Heart right ventricle (tissue), 16 donors: ENCODE measurements at regions not wholly inside any gene's neighbourhood (a gene's known extent, or its start where the extent isn't known, plus 50 kb on each side); places are given as distances from the start of the nearest gene placed in this dataset.
"Not testable (repeated sequence)": the region's sequence is repeated elsewhere in the genome, so short reads cannot be mapped to it uniquely, and the experiment has no call there.

Source experiments
- ATAC-seq, 8 donors: fragments of 200-7000 bp; cut with Tn5 transposase; one replicate each; pipeline ENCODE4 v1.9.1; 2020; ENCODE audit warnings: mild to moderate bottlenecking in 8 of 8, moderate library complexity in 8 of 8, moderate number of reproducible peaks in 1 of 8
- DNase-seq, 2 donors: peaks; one replicate each; pipeline ENCODE4 v3.0.0-alpha.2; 2020
- H3K27ac ChIP-seq, 10 donors: fragments of 200-600 bp; sonication (generic) in 2 of 10; one replicate each; pipeline versions ENCODE4 v1.5.0 to v1.8.0; 2020 to 2022; ENCODE audit warnings: mild to moderate bottlenecking in 3 of 10
- H3K27me3 ChIP-seq, 7 donors: fragments of 200-600 bp; one replicate each; pipeline ENCODE4 v1.8.0; 2021 to 2022; ENCODE audit warnings: mild to moderate bottlenecking in 2 of 7
- H3K36me3 ChIP-seq, 9 donors: fragments of 200-600 bp; sonication (generic) in 1 of 9; one replicate each; pipeline versions ENCODE4 v1.5.0 to v1.8.0; 2020 to 2022; ENCODE audit warnings: mild to moderate bottlenecking in 2 of 9
- H3K4me1 ChIP-seq, 9 donors: fragments of 200-600 bp; sonication (generic) in 1 of 9; one replicate each; pipeline versions ENCODE4 v1.5.0 to v1.8.0; 2020 to 2022; ENCODE audit warnings: mild to moderate bottlenecking in 4 of 9
- H3K4me3 ChIP-seq, 10 donors: fragments of 200-600 bp; sonication (generic) in 2 of 10; one replicate each; pipeline versions ENCODE4 v1.5.0 to v1.8.0; 2020 to 2022; ENCODE audit warnings: mild to moderate bottlenecking in 7 of 10, moderate library complexity in 2 of 10
- H3K9me3 ChIP-seq, 11 donors: fragments of 200-600 bp in 10 of 11; sonication (generic) in 2 of 11; one replicate each; pipeline versions ENCODE4 v1.5.0 to v1.8.0; 2013 to 2022; ENCODE audit warnings: mild to moderate bottlenecking in 2 of 11, control low read depth in 1 of 11, moderate library complexity in 1 of 11
- WGBS, 2 donors: extraction: QIAGEN DNeasy Blood & Tissue Kit; methylation state at CpG; one replicate each; pipeline ENCODE4 v1.1.7; 2013; ENCODE audit warnings: inconsistent platforms in 1 of 2; 5-methylcytosine and 5-hydroxymethylcytosine counted together
- intact Hi-C, 10 donors: fragments of 100-400 bp; cut with DNase I; formaldehyde crosslinking; loops; one replicate each; pipeline versions ENCODE4 v1.11.1 to v1.14.2; 2022
- TF ChIP-seq, protein P1 (sequence below), 9 donors: fragments of 200-600 bp; sonication (generic) in 2 of 9; IDR thresholded peaks; one replicate each; pipeline versions ENCODE4 v1.5.0 to v1.8.0; 2021 to 2022; ENCODE audit warnings: antibody characterized with exemption in 9 of 9, mild to moderate bottlenecking in 5 of 9, moderate library complexity in 1 of 9
- donor health status: Arrhythmogenic right ventricular cardiomyopathy.
- donor health status: ischemic (EF 13 %, LVEDD 7.1; RV severe dilation, severe dysfunction).
- donor health status: healthy with polysubstance abuse.
- donor health status: DM: no; HTN: yes; CAD: no.
- donor health status: DM: no; HTN: no; CAD: no.
- donor health status: ischemic (EF 25% LVEDD 6.9; RV normal size, moderate dysfunction).
- donor health status: ischemic (EF 25% LVEDD 5.7; RV mildly dilated, moderate dysfunction).
- donor health status: healthy.
- donor health status: DM: yes; HTN: yes; CAD: no.
- donor health status: Ischemic cardiomyopathy.
- donor health status: ischemic (EF 35%, LVEDD 5.7; RV mildly dilated, moderate dysfunction).
- donor health status: nonischemic (EF 11% LVEDD 7.7; RV severe dilation, severe dysfunction).
- donor health status: DM: yes; HTN: yes; CAD: no.
- donor health status: PGD.
- donor health status: ischemic (EF 29% LVEDD 5.4; RV normal size, mild dysfunction).
- donor health status: nonischemic (EF 23%, LVEDD 6.1; RV moderate dilation, normal function).

GRCh38 chr6:85062884-85063283 is 298.5 kb upstream of the TBX18 start:
- no peaks in the 10 kb centered on the region for H3K4me1 ChIP-seq
- intact Hi-C loops, result no loop called here
- TF ChIP-seq, protein P1, sequence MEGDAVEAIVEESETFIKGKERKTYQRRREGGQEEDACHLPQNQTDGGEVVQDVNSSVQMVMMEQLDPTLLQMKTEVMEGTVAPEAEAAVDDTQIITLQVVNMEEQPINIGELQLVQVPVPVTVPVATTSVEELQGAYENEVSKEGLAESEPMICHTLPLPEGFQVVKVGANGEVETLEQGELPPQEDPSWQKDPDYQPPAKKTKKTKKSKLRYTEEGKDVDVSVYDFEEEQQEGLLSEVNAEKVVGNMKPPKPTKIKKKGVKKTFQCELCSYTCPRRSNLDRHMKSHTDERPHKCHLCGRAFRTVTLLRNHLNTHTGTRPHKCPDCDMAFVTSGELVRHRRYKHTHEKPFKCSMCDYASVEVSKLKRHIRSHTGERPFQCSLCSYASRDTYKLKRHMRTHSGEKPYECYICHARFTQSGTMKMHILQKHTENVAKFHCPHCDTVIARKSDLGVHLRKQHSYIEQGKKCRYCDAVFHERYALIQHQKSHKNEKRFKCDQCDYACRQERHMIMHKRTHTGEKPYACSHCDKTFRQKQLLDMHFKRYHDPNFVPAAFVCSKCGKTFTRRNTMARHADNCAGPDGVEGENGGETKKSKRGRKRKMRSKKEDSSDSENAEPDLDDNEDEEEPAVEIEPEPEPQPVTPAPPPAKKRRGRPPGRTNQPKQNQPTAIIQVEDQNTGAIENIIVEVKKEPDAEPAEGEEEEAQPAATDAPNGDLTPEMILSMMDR (IDR thresholded peaks at IDR 0.05), result no peak
- H3K36me3 ChIP-seq, result no peaks in the 10 kb centered on the region
- no peaks in the 10 kb centered on the region for H3K9me3 ChIP-seq
- peaks cover 0 to 7% (median 0%) of the 10 kb centered on the region in 7 donors for H3K27me3 ChIP-seq
- 82 to 83% methylated on average over 2 of the region's 2 CpGs for WGBS, 2 donors
- DNase-seq (no peak), ATAC-seq (no peak)
- no peak overlapping the region for H3K4me3 ChIP-seq
- no peak overlapping the region for H3K27ac ChIP-seq

- intact Hi-C loops, result no loop called here
- ATAC-seq (no peak), DNase-seq (no peak)
- Histone ChIP-seq H3K4me1 (no peaks in the 10 kb centered on the region), H3K27ac (no peak overlapping the region), H3K27me3 (peaks cover 0 to 7% (median 0%) of the 10 kb centered on the region in 7 donors), H3K9me3 (no peaks in the 10 kb centered on the region), H3K4me3 (no peak overlapping the region), H3K36me3 (no peaks in the 10 kb centered on the region)
- TF ChIP-seq, protein P1 (IDR thresholded peaks at IDR 0.05), result no peak
- WGBS, 2 donors, result 19 to 64% methylated on average over 2 of the region's 2 CpGs
These were observed 294.4 kb upstream of the TBX18 start for GRCh38 chr6:85058806-85059205.

DNA sequence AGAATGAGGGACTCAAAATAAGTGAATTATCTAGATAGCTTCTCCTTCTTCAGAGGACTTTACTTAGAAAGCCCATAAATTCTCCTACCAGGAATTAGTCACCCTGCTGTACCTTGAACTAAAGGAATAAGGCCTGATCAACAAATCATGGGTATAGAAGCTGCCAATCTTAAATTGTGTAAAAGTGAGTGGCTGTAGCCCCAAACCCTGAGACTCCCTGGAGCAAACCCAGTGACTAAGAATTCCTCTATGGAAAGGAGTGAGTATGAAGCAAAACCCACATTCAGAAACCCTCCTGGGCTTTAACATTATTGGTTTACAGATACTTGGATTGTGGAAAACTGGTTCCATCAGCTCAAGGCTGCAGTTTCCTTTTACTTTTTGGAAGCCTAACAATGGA is 285.8 kb upstream of the TBX18 start:
- intact Hi-C loops, result no loop called here
- Histone ChIP-seq H3K27ac (no peak overlapping the region), H3K4me1 (no peaks in the 10 kb centered on the region), H3K27me3 (no peaks in the 10 kb centered on the region), H3K36me3 (no peaks in the 10 kb centered on the region), H3K9me3 (peaks cover 0 to 4% (median 0%) of the 10 kb centered on the region in 11 donors), H3K4me3 (no peak overlapping the region)
- ATAC-seq (no peak), DNase-seq (no peak)
- TF ChIP-seq, protein P1 (IDR thresholded peaks at IDR 0.05), result no peak

- Histone ChIP-seq H3K4me3 (no peak overlapping the region), H3K9me3 (peaks cover 0 to 4% (median 0%) of the 10 kb centered on the region in 11 donors), H3K27ac (no peak overlapping the region), H3K36me3 (no peaks in the 10 kb centered on the region), H3K4me1 (no peaks in the 10 kb centered on the region), H3K27me3 (no peaks in the 10 kb centered on the region)
- intact Hi-C loops, result no loop called here
- WGBS, 2 donors, result 84 to 85% methylated on average over 2 of the region's 2 CpGs
- TF ChIP-seq, protein P1 (IDR thresholded peaks at IDR 0.05), result no peak
- DNase-seq (no peak), ATAC-seq (no peak)
These were observed 284.9 kb upstream of the TBX18 start for GRCh38 chr6:85049282-85049681.

DNA sequence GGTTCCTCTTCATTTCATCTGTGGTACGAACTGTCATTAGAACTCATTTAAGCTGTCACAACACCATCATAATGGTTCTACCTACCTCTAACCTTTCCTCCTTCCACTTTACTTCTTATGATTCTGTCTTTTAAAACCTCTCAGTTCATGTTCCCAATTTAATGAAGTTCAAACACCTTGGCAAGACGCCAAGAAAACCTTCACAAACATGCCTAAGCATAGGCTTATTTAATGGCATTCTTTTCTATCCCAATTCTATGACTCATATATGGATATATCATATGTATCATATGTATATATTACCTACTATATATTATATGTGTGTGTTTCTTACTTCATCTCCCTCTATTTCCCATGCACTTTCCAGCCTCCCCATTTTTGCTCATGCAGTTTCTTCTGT is 283.4 kb upstream of the TBX18 start:
- Histone ChIP-seq H3K27ac (no peak overlapping the region), H3K9me3 (peaks cover 0 to 4% (median 0%) of the 10 kb centered on the region in 11 donors), H3K36me3 (no peaks in the 10 kb centered on the region), H3K4me1 (no peaks in the 10 kb centered on the region), H3K4me3 (no peak overlapping the region), H3K27me3 (no peaks in the 10 kb centered on the region)
- no peak for DNase-seq
- ATAC-seq, result no peak
- intact Hi-C loops, result no loop called here
- 60% methylated on average over 2 of the region's 2 CpGs for WGBS, 2 donors
- TF ChIP-seq, protein P1 (IDR thresholded peaks at IDR 0.05), result no peak

GRCh38 chr6:85045767-85046166 is 281.4 kb upstream of the TBX18 start:
- H3K27me3 ChIP-seq, H3K4me3 ChIP-seq, DNase-seq, H3K4me1 ChIP-seq, H3K36me3 ChIP-seq, intact Hi-C loops, ATAC-seq, H3K27ac ChIP-seq, H3K9me3 ChIP-seq: not testable (repeated sequence)
- 94 to 100% methylated on average over 1 of the region's 1 CpG for WGBS, 2 donors
